ENCODE measurements at regions not wholly inside any gene's neighbourhood (a gene's known extent, or its start where the extent isn't known, plus 50 kb on each side); places are given as distances from the start of the nearest gene placed in this dataset.

- TF ChIP-seq ELK1 (IDR thresholded peaks at IDR 0.05; ENCODE audit: low read depth, low read length) (no peak), MAFK (IDR thresholded peaks at IDR 0.05; ENCODE audit: partially characterized antibody) (no peak), POLR2A (IDR thresholded peaks at IDR 0.05; ENCODE audit: low read length) (no peak), MYC (IDR thresholded peaks at IDR 0.05; ENCODE audit: borderline replicate concordance, low read length) (no peak), RFX5 (IDR thresholded peaks at IDR 0.05) (no peak), RNF2 (IDR thresholded peaks at IDR 0.05; ENCODE audit: borderline replicate concordance, low read depth) (no peak), MAZ (IDR thresholded peaks at IDR 0.05; ENCODE audit: borderline replicate concordance, low read depth, low read length) (no peak)
- TF ChIP-seq, protein P1, sequence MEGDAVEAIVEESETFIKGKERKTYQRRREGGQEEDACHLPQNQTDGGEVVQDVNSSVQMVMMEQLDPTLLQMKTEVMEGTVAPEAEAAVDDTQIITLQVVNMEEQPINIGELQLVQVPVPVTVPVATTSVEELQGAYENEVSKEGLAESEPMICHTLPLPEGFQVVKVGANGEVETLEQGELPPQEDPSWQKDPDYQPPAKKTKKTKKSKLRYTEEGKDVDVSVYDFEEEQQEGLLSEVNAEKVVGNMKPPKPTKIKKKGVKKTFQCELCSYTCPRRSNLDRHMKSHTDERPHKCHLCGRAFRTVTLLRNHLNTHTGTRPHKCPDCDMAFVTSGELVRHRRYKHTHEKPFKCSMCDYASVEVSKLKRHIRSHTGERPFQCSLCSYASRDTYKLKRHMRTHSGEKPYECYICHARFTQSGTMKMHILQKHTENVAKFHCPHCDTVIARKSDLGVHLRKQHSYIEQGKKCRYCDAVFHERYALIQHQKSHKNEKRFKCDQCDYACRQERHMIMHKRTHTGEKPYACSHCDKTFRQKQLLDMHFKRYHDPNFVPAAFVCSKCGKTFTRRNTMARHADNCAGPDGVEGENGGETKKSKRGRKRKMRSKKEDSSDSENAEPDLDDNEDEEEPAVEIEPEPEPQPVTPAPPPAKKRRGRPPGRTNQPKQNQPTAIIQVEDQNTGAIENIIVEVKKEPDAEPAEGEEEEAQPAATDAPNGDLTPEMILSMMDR (IDR thresholded peaks at IDR 0.05), result no peak
- TF ChIP-seq, protein P2, sequence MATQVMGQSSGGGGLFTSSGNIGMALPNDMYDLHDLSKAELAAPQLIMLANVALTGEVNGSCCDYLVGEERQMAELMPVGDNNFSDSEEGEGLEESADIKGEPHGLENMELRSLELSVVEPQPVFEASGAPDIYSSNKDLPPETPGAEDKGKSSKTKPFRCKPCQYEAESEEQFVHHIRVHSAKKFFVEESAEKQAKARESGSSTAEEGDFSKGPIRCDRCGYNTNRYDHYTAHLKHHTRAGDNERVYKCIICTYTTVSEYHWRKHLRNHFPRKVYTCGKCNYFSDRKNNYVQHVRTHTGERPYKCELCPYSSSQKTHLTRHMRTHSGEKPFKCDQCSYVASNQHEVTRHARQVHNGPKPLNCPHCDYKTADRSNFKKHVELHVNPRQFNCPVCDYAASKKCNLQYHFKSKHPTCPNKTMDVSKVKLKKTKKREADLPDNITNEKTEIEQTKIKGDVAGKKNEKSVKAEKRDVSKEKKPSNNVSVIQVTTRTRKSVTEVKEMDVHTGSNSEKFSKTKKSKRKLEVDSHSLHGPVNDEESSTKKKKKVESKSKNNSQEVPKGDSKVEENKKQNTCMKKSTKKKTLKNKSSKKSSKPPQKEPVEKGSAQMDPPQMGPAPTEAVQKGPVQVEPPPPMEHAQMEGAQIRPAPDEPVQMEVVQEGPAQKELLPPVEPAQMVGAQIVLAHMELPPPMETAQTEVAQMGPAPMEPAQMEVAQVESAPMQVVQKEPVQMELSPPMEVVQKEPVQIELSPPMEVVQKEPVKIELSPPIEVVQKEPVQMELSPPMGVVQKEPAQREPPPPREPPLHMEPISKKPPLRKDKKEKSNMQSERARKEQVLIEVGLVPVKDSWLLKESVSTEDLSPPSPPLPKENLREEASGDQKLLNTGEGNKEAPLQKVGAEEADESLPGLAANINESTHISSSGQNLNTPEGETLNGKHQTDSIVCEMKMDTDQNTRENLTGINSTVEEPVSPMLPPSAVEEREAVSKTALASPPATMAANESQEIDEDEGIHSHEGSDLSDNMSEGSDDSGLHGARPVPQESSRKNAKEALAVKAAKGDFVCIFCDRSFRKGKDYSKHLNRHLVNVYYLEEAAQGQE (IDR thresholded peaks at IDR 0.05), result no peak
These were observed 80.2 kb downstream of the SH2D1A start for GRCh38 chrX:124426288-124427169.

All from A549 (cell line).